Sciatic nerve (tissue), 2 donors: ENCODE measurements at regions not wholly inside any gene's neighbourhood (a gene's known extent, or its start where the extent isn't known, plus 50 kb on each side); places are given as distances from the start of the nearest gene placed in this dataset.

Experiments used
- ATAC-seq: fragments of 200-7000 bp; cut with Tn5 transposase; one replicate; pipeline ENCODE4 v1.9.1; 2020; ENCODE audit warnings: mild to moderate bottlenecking, moderate library complexity
- DNase-seq: peaks from one replicate; pipeline ENCODE4 v3.0.0-alpha.2; 2020; ENCODE audit warnings: low spot score
- intact Hi-C: fragments of 100-400 bp; cut with DNase I; formaldehyde crosslinking; loops from one replicate; pipeline ENCODE4 v1.14.2; 2022
- donor health status: DM: no; HTN: no; CAD: no.
- donor health status: DM: no; HTN: no; CAD: no.

DNA sequence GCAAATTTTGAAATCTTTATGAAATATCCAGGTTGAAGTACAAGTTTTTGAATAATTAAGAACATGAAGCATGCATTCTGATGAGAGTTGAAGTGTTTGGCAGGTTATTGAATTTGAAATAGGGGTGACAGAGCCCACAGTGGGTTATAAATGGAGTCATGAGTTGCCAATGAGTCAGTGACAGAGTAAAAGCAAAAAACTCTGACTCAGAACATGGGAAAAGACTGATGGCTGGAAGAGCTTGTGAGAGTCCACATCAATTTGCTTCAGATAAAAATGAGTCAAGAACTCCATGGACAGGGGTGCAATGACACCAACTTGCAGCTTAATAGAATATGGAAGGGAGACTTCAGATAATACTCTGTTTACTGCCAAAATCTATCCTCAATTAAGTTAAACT is 105.3 kb downstream of the SLC6A15 start:
- DNase-seq (no peak), ATAC-seq (no peak)
- intact Hi-C loops = no loop called here

DNA sequence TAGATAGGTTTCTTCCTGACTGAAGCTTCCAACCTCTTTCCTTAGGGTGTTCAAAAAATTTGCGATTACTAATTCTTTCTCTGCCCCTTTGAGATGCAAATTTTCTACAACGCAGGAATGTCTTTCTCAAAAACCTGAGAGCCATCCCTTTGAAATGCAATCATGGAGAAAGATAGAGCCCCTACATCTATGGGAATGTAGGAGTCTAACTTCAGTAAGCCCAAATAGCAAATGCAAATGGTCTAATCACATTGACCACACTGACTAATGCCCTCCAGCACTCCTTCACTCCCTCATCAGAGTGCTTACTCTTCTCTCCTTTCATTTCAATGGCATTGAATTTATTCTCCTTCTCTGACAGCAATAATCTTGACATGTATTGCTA is 107.1 kb downstream of the SLC6A15 start:
- no peak for DNase-seq
- intact Hi-C loops = no loop called here
- no peak for ATAC-seq

- intact Hi-C loops = no loop called here
- DNase-seq (no peak), ATAC-seq (no peak)
These were observed 107.7 kb downstream of the SLC6A15 start for GRCh38 chr12:84804691-84805473.

DNA sequence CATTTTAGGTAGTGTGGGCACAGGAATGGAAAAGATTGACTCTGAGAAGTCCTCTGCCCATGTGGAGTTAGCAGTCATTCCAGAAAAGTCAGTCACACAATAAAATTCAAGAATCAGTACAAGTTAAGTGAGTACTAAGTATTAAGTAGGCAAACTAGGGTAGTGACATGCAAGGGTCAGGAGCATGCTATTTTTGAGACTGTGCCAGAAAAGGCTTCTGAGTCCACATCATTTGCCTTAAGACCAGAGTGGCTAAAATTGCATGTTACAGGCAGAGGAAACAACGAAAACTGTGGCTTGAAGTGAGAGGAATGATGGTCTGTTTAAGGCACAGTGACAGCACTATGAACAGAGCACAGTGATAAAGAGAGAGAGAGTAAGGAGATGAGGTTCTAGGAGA is 108.9 kb downstream of the SLC6A15 start:
- intact Hi-C loops = no loop called here
- no peak for ATAC-seq
- DNase-seq = no peak

- intact Hi-C loops = no loop called here
- no peak for ATAC-seq
- no peak for DNase-seq
These were observed 110.4 kb downstream of the SLC6A15 start for GRCh38 chr12:84802161-84802560.

GRCh38 chr12:84793558-84794367 is 118.8 kb downstream of the SLC6A15 start:
- ATAC-seq = no peak
- intact Hi-C loops = no loop called here
- DNase-seq = no peak

DNA sequence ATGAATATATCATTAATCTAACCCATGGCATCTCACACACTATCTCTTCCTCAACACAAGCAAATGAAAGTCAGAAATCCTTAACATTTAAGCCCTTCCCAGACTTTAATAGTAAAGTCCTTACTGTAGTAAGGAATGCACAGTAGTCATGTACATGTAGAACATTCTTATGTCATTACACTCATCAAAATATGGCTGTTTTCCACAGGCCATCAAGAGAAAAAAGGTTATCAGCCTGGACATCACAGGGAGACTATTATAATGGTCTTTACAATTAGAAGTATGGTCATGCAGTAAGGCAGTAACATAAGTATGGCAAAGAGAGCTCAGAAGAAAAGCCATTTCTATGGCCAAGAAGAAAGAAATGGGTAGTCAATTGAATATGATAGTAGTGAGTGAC is 121.2 kb downstream of the SLC6A15 start:
- ATAC-seq (no peak), DNase-seq (no peak)

GRCh38 chr12:84789184-84789583 is 123.4 kb downstream of the SLC6A15 start:
- ATAC-seq (no peak), DNase-seq (no peak)
- intact Hi-C loops = no loop called here

More for the DNA sequence above, 121.2 kb downstream of the SLC6A15 start:
- intact Hi-C loops = no loop called here

DNA sequence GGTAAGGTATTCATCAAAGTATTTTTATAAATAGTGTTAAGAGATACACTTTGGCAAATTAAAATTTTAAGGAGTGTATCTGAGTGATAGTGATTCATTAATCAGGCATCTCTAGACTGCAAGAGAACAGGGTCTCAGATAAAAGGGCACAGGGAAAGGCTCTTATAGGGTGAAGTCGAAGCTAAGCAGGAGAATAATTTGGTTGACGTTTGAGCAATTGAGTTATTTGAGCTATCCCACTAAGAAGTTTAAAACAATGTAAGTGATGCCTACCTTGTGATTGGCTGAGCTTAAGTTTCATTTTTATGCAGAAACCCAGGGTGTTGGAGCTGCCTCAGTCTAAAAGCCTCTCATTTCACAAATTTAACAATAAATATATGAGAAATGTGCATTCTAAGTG is 125.3 kb downstream of the SLC6A15 start:
- ATAC-seq = no peak
- intact Hi-C loops = no loop called here
- no peak for DNase-seq

DNA sequence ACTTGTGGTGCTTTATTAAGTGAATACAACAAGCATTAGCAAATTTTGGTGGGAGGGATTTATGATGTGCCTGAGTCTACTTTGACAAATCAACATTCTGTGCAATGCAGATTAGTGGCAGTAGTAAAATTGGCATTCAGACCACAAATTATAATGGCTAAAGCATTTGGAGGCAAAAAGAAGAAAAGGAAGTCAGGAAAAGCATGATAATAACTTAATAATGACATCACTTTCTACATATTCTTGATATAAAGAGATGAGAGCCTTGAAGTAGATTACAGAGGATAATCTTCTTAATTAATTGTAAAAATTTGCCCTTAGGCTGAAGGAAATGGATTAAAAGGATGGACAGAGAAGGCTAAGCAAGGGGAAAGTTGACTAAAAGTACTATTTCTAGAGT is 126.0 kb downstream of the SLC6A15 start:
- intact Hi-C loops = no loop called here
- no peak for ATAC-seq
- DNase-seq = no peak

GRCh38 chr12:84785951-84786350 is 126.6 kb downstream of the SLC6A15 start:
- no peak for ATAC-seq
- intact Hi-C loops = no loop called here
- no peak for DNase-seq

- DNase-seq (no peak), ATAC-seq (no peak)
- intact Hi-C loops = no loop called here
These were observed 127.3 kb downstream of the SLC6A15 start for GRCh38 chr12:84785281-84785680.

DNA sequence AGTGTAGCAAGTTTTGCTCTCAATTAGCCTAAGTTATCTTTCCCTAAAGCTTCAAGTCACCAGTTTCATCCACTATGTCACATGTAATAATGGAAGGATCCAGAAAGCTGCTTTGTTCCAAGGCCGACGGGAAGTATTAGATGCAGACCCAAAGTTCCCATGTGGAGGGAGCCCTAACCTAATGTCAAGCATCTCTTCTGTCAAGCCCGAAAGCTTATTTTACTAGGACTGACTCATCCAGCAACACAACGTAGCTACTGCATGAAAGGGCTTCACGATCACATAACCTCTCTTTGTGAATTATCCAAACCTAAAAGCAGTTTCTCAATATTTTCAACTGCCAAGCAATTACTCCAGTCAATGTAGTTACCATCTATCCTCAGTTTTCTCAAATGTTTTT is 133.4 kb downstream of the SLC6A15 start:
- ATAC-seq (no peak), DNase-seq (no peak)
- intact Hi-C loops = no loop called here

GRCh38 chr12:84772281-84772680 is 140.3 kb downstream of the SLC6A15 start:
- no peak for ATAC-seq

DNA sequence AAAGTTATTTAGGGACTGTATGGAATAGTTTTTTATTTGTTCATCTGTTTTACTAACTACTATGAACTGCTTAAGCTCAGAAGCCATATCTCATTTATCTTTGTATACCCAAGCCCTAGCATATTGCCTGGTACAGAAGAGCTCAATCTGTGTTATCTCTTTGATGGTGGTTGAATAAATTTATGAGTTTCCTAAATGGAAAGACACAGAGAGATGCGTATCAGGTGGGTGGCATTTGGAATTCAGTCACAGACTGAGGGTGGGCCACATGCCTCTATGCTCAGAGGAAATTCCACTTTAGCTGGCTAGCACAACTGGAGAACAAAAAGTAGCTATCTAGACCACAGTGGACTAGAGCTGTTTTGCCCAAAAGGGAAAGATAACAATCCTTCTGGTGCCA is 145.5 kb downstream of the SLC6A15 start:
- intact Hi-C loops = no loop called here
- ATAC-seq = peak; percentile 17
- no peak for DNase-seq

More at GRCh38 chr12:84772281-84772680, 140.3 kb downstream of the SLC6A15 start:
- DNase-seq = no peak
- intact Hi-C loops = no loop called here

DNA sequence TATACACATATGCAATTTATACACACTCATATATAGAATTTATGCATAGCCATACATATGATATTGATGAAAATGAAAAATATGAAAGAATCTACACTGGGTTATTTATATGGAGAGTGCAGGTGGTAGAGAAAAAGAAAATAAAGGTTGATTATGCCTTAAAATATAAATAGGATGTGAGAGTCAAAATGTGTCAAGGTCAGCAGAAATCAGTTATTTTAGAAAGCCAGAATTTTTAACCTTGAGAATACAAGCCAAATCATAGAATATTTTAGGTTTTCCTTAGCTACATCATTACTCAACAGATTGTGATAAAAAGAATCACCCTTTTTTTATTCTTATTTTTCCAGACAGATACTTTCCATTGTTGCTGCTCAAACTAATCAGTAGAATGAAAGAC is 146.2 kb downstream of the SLC6A15 start:
- no peak for ATAC-seq
- intact Hi-C loops = no loop called here
- DNase-seq = no peak

- no peak for ATAC-seq
- intact Hi-C loops = no loop called here
- no peak for DNase-seq
These were observed 148.6 kb downstream of the SLC6A15 start for GRCh38 chr12:84764001-84764400.

GRCh38 chr12:84763107-84763506 is 149.5 kb downstream of the SLC6A15 start:
- intact Hi-C loops = no loop called here
- ATAC-seq = no peak
- DNase-seq = no peak

DNA sequence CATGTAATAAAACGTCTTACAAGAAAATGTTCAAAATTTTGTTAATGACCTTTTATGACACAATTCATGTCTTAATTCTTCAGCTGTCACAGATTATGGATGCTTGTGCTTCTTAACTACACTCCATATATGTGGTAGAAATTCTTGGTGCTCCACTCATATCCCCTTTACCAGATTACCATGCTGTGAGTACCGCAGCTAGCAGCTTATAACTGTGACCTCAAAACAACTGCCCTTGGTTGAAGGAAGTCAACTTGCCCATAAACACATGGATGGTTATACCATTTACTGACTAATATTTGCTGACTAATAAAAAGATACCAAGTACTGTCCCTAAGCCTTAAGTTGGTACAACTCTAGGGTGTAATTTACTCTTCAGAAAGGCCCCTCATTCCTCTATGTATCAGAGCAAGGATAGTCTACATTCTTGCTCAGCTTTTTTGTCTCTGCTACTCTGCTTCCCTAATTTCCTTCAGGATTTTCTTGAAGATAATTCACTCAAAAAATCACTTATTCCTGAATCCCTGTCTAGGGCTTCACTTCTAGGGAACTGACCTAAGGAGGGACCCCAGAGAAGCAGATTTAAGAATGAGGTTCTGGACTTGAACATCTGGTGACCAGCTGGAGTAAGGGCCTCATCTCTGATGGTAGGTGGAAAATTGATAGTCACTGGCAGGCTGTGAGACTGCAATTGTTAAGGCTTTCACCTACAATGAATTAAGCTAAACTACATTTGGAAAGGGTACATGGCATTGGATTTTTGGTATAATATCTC is 152.3 kb downstream of the SLC6A15 start:
- DNase-seq (no peak), ATAC-seq (no peak)
- intact Hi-C loops = no loop called here

DNA sequence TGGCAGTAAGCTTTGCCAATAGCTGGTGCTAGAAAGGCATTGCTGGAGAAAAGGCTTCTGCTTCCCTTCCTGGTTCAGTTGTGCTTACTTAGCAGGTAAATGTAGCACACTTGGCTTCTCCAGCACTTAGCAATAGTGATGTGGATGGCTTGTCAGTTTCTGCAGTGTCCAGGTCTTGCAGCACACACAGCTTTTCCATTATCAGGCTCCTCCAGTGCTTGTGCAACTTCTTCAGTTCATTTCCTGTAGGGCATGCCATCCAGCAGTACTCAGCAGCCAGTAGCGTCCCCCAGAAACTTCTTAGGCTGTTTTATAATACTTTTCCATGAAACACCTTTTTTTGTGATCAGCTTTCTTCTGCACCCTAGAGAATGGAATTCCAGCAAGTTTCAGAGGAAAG is 154.6 kb downstream of the SLC6A15 start:
- ATAC-seq = peak; percentile 70
- intact Hi-C loops = no loop called here
- DNase-seq = no peak
